Esophagus (tissue), 2 donors: ENCODE measurements at regions not wholly inside any gene's neighbourhood (a gene's known extent, or its start where the extent isn't known, plus 50 kb on each side); places are given as distances from the start of the nearest gene placed in this dataset.

Experiments
- H3K27ac ChIP-seq, 2 donors: one replicate each; pipeline ENCODE4 v1.5.1; 2013; ENCODE audit warnings: low read depth in 2 of 2, mild to moderate bottlenecking in 2 of 2, inconsistent platforms in 1 of 2, low read length in 1 of 2, moderate library complexity in 1 of 2
- H3K27me3 ChIP-seq, 2 donors: one replicate each; pipeline ENCODE4 v1.6.1; 2013; ENCODE audit warnings: low read length in 2 of 2, control low read depth in 1 of 2, mild to moderate bottlenecking in 1 of 2; ENCODE audit not compliant: insufficient read depth in 2 of 2, control insufficient read depth in 1 of 2
- H3K36me3 ChIP-seq, 2 donors: one replicate each; pipeline ENCODE4 v1.6.1; 2013; ENCODE audit warnings: low read length in 1 of 2; ENCODE audit not compliant: control insufficient read depth in 2 of 2, insufficient read depth in 2 of 2
- H3K4me1 ChIP-seq, 2 donors: one replicate each; pipeline ENCODE4 v1.6.1; 2013; ENCODE audit warnings: low read length in 1 of 2; ENCODE audit not compliant: control insufficient read depth in 2 of 2, insufficient read depth in 2 of 2
- H3K4me3 ChIP-seq, 2 donors: one replicate each; pipeline ENCODE4 v1.5.1; 2013; ENCODE audit warnings: low read length in 2 of 2, mild to moderate bottlenecking in 2 of 2, low read depth in 1 of 2, moderate library complexity in 1 of 2
- H3K9me3 ChIP-seq, 2 donors: one replicate each; pipeline ENCODE4 v1.6.1; 2013; ENCODE audit warnings: mild to moderate bottlenecking in 2 of 2, low read depth in 1 of 2, low read length in 1 of 2, moderate library complexity in 1 of 2; ENCODE audit not compliant: control insufficient read depth in 2 of 2, insufficient read depth in 1 of 2
- WGBS, 2 donors: extraction: QIAGEN DNeasy Blood & Tissue Kit; methylation state at CpG; one replicate each; pipeline ENCODE4 v1.1.7; 2013; 5-methylcytosine and 5-hydroxymethylcytosine counted together
- donor health status: healthy with polysubstance abuse.
- donor health status: Bipolar disorder and iron deficiency.

DNA sequence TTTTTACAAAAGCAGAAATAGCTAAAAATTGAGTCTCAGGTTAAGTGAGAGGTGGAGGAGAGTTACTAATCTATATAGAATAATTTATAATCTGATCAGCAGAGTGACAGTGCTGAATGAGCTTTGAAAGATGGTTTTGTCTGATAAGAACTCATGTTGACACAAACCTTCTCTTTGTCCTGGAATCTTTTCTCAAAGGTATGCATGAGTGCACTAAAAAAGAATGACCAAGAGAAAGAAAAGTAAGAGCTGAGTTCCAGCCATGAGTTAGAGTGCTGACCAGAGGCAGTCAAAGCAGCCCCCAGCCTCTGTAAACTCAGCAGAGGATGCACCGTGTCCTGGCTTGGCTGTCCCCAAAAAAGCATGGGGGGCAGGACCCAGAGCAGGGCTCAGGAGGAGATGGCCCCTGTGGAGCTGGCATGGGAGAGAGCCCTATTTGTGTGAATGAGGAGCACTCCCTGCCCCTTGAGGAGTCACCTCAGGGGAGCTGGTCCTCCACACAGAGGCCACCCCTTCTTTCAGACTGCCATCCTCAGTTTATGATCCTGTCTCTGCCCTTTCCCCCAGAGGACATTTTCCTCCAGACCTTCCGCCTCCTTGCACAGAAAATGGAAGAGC is 129.8 kb downstream of the SEC23A start:
- WGBS, 2 donors: 73% methylated on average over 2 of the region's 2 CpGs
- no peaks in the 10 kb centered on the region for H3K9me3 ChIP-seq
- H3K4me1 ChIP-seq: no peaks in the 10 kb centered on the region
- no peaks in the 10 kb centered on the region for H3K27me3 ChIP-seq
- H3K36me3 ChIP-seq: no peaks in the 10 kb centered on the region
- H3K4me3 ChIP-seq: no peak overlapping the region
- no peak overlapping the region for H3K27ac ChIP-seq

DNA sequence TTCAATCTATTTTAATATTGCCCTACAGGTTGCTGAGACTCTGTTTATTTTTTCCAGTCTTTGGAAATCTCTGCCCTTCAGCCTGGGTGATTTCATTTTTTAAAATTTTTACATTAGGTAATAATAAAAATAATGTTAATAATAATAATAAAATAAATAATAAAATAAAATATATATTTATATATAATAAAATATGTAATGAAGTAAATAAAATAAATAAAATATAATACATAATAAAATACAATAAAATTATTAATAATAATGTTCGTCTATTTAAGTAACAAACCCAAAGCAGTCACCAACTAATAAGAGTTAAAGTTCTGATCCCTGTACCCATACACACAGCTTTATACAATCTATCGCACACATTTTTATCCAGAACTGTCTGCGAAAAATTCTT is 130.5 kb downstream of the SEC23A start:
- Histone ChIP-seq H3K4me3 (no peak overlapping the region), H3K27me3 (no peaks in the 10 kb centered on the region), H3K4me1 (no peaks in the 10 kb centered on the region), H3K9me3 (no peaks in the 10 kb centered on the region), H3K27ac (no peak overlapping the region), H3K36me3 (no peaks in the 10 kb centered on the region)
- WGBS, 2 donors: 92 to 94% methylated on average over 3 of the region's 3 CpGs

DNA sequence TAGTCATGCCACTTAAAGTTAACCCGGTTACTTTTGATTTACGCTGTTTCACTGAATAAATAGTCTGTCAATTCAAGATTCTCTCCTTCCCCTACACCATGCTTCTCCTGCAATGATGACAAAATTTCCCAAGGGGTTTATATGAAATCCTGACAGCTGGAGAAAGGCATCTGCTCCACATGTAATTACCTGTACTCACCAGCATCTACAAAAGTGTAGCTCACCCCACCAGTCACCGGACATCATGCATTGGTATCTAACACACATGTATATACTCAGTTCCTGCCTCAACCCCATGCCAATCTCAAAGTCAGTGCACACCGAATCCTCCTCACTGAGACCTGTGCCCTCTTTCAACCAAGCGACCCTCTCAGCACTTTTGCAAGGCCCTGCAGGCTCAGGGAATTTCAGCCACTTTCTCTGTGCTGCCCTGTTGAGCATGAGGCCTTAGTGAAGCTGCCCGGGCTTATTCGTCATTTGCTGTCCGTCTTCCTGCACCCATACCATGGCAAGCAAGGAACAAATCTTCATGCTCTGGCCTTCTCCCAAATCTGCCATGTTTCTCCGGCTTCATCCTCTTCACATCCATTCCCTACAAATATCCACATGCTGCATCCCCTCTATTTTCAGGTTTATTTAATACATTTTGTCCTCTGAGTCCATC is 131.6 kb downstream of the SEC23A start:
- WGBS, 2 donors: 85 to 90% methylated on average over 9 of the region's 9 CpGs
- H3K4me3 ChIP-seq: no peak overlapping the region
- no peaks in the 10 kb centered on the region for H3K36me3 ChIP-seq
- no peaks in the 10 kb centered on the region for H3K4me1 ChIP-seq
- no peak overlapping the region for H3K27ac ChIP-seq
- H3K9me3 ChIP-seq: no peaks in the 10 kb centered on the region
- H3K27me3 ChIP-seq: no peaks in the 10 kb centered on the region

DNA sequence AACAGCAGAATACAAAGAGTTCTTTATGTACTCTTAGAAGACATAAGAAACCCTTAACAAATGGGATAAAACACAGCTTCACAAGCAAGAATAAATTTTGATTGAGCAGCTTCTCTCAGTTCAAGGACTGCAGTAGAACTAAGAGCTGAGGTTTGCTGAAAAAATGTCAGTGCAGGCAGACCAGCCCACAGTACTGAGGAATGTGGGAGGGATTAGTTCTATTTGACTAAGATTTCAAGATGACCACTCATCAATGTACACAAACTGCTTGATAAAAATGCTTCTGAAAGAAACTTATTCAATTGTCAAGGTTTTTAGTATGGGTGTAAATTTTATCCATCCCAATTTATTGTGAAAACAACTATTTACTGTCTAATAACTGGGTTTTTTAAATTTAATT is 138.4 kb downstream of the SEC23A start:
- H3K9me3 ChIP-seq: no peaks in the 10 kb centered on the region
- H3K36me3 ChIP-seq: no peaks in the 10 kb centered on the region
- H3K4me1 ChIP-seq: no peaks in the 10 kb centered on the region
- no peak overlapping the region for H3K4me3 ChIP-seq
- no peak overlapping the region for H3K27ac ChIP-seq
- H3K27me3 ChIP-seq: no peaks in the 10 kb centered on the region

DNA sequence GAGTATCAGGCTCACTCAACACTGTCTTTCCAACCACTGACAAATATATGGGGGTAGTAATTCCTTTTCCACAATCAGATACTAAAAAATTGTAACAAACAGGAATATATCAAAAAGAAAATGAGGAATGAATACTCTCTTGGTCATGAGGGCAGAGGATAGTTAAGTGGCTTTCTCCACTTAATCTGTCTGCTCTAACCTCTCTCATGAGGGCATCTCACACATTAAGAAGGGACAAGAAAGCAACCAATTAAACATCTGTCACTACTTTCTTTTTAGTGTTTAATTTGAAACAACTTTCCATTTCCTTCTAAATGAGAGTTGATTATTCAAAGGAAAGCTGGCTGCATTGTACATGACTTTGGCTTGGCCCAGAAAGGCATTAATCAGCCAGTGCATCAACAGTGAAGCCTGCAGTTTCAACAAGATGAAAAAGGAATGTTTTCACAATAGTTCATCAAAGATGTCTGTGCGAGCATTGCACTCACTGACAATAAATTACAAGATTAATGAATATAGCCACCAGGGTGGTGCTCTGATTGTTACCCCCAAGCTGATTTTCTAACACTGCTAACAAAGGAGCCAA is 142.0 kb downstream of the SEC23A start:
- Histone ChIP-seq H3K4me3 (no peak overlapping the region), H3K27ac (no peak overlapping the region), H3K4me1 (no peaks in the 10 kb centered on the region), H3K9me3 (no peaks in the 10 kb centered on the region), H3K36me3 (no peaks in the 10 kb centered on the region), H3K27me3 (no peaks in the 10 kb centered on the region)
- WGBS, 2 donors: 23 to 30% methylated on average over 1 of the region's 1 CpG

DNA sequence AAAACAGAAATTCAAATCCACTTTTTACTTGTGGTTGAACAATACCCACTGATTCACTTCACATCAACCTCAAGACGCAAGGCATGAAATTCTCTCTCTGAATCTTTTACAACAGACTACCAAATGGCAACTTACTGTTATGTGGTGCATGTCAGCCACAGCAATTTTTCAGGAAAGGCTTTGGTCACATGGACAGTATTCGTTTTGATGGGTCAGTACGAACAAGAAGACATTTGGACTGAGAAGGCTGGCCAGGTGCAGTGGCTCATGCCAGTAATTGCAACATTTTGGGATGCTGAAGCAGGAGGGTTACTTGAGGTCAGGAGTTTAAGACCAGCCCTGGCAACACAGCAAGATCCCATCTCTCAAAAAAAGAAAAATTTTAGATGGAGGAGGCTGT is 144.0 kb downstream of the SEC23A start:
- Histone ChIP-seq H3K36me3 (no peaks in the 10 kb centered on the region), H3K27ac (no peak overlapping the region), H3K4me1 (no peaks in the 10 kb centered on the region), H3K4me3 (no peak overlapping the region), H3K27me3 (no peaks in the 10 kb centered on the region), H3K9me3 (no peaks in the 10 kb centered on the region)
- WGBS, 2 donors: 79 to 80% methylated on average over 3 of the region's 3 CpGs

DNA sequence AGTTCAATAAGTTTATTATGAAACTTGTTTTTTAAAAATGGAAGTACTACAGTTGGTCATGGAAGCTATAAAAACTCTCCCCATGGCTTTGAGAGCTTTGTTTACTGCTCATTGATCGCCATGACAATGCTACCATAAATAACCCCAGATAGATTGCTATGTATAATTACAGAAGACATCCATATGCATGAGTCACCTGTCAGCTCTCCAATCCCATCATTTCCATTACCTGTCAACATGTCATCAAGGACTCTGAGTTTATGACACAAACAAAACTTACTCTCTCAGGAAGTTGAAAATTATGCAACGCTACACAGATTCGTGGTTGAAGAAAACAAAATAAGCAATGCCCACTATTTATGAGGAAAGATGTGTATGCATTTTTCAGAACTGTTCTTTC is 144.4 kb downstream of the SEC23A start:
- Histone ChIP-seq H3K4me3 (no peak overlapping the region), H3K27me3 (no peaks in the 10 kb centered on the region), H3K27ac (no peak overlapping the region), H3K36me3 (no peaks in the 10 kb centered on the region), H3K9me3 (no peaks in the 10 kb centered on the region), H3K4me1 (no peaks in the 10 kb centered on the region)
- 75 to 86% methylated on average over 3 of the region's 3 CpGs for WGBS, 2 donors

DNA sequence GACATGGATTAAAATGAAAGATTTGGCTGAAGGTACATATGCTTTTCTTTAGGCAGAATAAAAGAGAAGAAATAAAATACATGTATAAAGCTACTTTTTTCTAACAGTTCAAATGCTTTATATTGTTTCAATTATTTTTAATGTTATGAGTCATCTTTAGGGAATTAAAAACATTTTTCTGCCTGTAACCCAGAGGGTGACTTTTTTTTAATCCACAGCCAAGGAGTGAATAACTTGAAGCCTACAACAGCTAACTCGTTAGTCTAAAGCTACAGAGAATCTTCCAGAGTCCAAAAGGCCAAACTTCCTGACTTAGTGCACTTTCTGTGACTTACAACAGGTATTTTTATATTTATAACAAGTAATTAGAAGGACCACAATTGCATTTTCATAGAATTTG is 151.6 kb downstream of the SEC23A start:
- Histone ChIP-seq H3K9me3 (no peaks in the 10 kb centered on the region), H3K4me1 (no peaks in the 10 kb centered on the region)
- 14 to 30% methylated on average over 1 of the region's 1 CpG for WGBS, 2 donors

DNA sequence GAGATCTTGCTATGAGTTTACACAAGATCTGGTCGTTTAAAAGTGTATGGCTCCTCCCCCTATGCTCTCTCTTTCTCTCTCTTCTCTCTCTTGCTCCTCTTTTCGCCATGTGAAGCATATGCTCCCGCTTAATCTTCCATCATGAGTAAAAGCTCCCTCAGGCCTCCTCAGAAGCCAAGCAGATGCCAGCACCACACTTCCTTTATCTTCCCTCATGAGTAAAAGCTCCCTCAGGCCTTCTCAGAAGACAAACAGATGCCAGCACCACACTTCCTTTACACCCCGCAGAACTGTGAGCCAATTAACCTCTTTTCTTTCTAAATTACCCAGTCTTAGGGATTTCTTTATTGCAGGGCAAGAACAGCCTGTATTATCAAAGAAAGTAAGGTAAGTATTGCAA is 152.4 kb downstream of the SEC23A start:
- Histone ChIP-seq H3K36me3 (no peaks in the 10 kb centered on the region), H3K4me1 (no peaks in the 10 kb centered on the region), H3K27me3 (no peaks in the 10 kb centered on the region), H3K27ac (no peak overlapping the region), H3K9me3 (no peaks in the 10 kb centered on the region), H3K4me3 (no peak overlapping the region)
- WGBS, 2 donors: 41 to 58% methylated on average over 4 of the region's 4 CpGs

More for the DNA sequence above, 151.6 kb downstream of the SEC23A start:
- Histone ChIP-seq H3K4me3 (no peak overlapping the region), H3K27me3 (no peaks in the 10 kb centered on the region), H3K27ac (no peak overlapping the region), H3K36me3 (no peaks in the 10 kb centered on the region)

DNA sequence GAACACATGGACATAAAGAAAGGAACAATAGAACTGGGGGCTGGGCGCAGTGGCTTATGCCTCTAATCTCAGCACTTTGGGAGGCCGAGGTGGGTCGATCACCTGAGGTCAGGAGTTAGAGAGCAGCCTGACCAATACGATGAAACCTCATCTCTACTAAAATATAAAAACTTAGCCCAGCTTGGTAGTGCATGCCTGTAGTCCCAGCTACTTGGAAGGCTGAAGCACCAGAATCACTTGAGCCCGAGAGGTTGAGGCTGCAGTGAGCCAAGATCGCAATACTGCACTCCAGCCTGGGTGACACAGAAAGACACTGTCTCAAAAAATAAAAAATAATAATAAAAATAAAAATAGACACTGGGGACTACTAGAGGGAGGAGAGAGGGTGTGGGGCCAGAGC is 154.5 kb downstream of the SEC23A start:
- H3K27ac ChIP-seq: no peak overlapping the region
- no peaks in the 10 kb centered on the region for H3K4me1 ChIP-seq
- 90 to 91% methylated on average over 6 of the region's 6 CpGs for WGBS, 2 donors

More for the DNA sequence above, 154.5 kb downstream of the SEC23A start:
- H3K4me3 ChIP-seq: no peak overlapping the region
- H3K27me3 ChIP-seq: no peaks in the 10 kb centered on the region
- no peaks in the 10 kb centered on the region for H3K36me3 ChIP-seq
- no peaks in the 10 kb centered on the region for H3K9me3 ChIP-seq
